ENCODE measurements at regions not wholly inside any gene's neighbourhood (a gene's known extent, or its start where the extent isn't known, plus 50 kb on each side); places are given as distances from the start of the nearest gene placed in this dataset.
A peak's percentile ranks its signal among the peaks of the same experiment; 100 is the strongest.

- DNase-seq (ENCODE audit: low spot score), result no peak
- ATAC-seq, result peak; percentile 15
- intact Hi-C loops (cut with DNase I), result no loop called here
These were observed 117.1 kb upstream of the GOLIM4 start for GRCh38 chr3:168212664-168213285.

- intact Hi-C loops (cut with DNase I), result no loop called here
- DNase-seq (ENCODE audit: low spot score) (no peak), ATAC-seq (no peak)
These were observed 109.7 kb upstream of the GOLIM4 start for GRCh38 chr3:168205451-168205850.

- ATAC-seq, result no peak
- intact Hi-C loops (cut with DNase I), result no loop called here
- no peak for DNase-seq (ENCODE audit: low spot score)
These were observed 101.4 kb upstream of the GOLIM4 start for GRCh38 chr3:168197162-168197561.

GRCh38 chr3:168191856-168192255 is 96.1 kb upstream of the GOLIM4 start:
- intact Hi-C loops (cut with DNase I), result no loop called here
- no peak for DNase-seq (ENCODE audit: low spot score)
- no peak for ATAC-seq

GRCh38 chr3:168187233-168187632 is 91.5 kb upstream of the GOLIM4 start:
- intact Hi-C loops (cut with DNase I), result no loop called here
- DNase-seq (ENCODE audit: low spot score), result no peak
- ATAC-seq, result no peak

DNA sequence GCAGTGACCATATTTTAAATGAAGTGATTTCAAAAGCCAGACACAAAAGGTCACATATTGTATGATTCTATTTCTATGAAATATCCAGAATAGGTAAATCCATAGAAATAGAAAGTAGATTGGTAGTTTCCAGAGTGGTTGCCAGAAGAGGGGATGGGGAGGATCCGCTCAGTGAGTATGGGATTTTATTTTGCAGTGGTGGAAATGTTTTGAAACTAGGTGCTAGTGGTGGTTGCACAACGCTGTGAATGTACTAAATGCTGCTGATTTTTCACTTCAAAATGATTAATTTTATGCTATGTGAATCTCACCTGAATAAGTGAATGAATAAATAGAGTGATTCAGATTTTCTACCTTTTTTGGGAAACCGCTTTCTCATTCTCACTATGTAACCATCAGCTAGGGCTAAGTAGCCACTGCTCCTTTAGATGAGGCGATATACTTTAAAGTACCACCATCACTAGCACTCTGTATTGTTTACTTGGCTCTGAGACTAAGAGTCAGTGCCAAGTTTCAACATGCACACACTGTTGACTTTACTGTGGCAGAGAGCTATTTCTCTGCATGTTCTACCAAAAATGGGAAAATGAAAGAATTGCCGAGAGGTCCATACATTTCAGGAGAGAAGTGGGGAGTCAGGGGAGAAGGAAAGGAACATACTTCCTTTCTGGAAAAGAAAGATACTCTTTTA is 90.7 kb upstream of the GOLIM4 start:
- DNase-seq (ENCODE audit: low spot score) (no peak), ATAC-seq (no peak)
- intact Hi-C loops (cut with DNase I), result no loop called here

GRCh38 chr3:168183774-168184173 is 88.0 kb upstream of the GOLIM4 start:
- intact Hi-C loops (cut with DNase I), result no loop called here
- ATAC-seq, result no peak

GRCh38 chr3:168168743-168169142 is 73.0 kb upstream of the GOLIM4 start:
- no peak for DNase-seq (ENCODE audit: low spot score)
- ATAC-seq, result no peak
- intact Hi-C loops (cut with DNase I), result loop anchor here (5.0 kb wide), 1 partner anchor 126 kb away; no protein-coding TSS in a partner anchor

More at GRCh38 chr3:168183774-168184173, 88.0 kb upstream of the GOLIM4 start:
- no peak for DNase-seq (ENCODE audit: low spot score)

- intact Hi-C loops (cut with DNase I), result loop anchor here (5.0 kb wide), 1 partner anchor 123 kb away; no protein-coding TSS in a partner anchor
- peak; percentile 82 for ATAC-seq
- DNase-seq (ENCODE audit: low spot score), result peak; percentile 71
These were observed 69.9 kb upstream of the GOLIM4 start for GRCh38 chr3:168165390-168166269.

- DNase-seq (ENCODE audit: low spot score) (no peak), ATAC-seq (peak; percentile 59)
- intact Hi-C loops (cut with DNase I), result no loop called here
These were observed 66.4 kb upstream of the GOLIM4 start for GRCh38 chr3:168162172-168162571.

GRCh38 chr3:168161696-168162095 is 66.0 kb upstream of the GOLIM4 start:
- intact Hi-C loops (cut with DNase I), result no loop called here
- ATAC-seq, result no peak
- DNase-seq (ENCODE audit: low spot score), result no peak

- intact Hi-C loops (cut with DNase I), result no loop called here
- no peak for ATAC-seq
- DNase-seq (ENCODE audit: low spot score), result no peak
These were observed 62.2 kb upstream of the GOLIM4 start for GRCh38 chr3:168157903-168158302.

GRCh38 chr3:168157099-168157700 is 61.5 kb upstream of the GOLIM4 start:
- no peak for ATAC-seq
- DNase-seq (ENCODE audit: low spot score), result no peak
- intact Hi-C loops (cut with DNase I), result no loop called here

DNA sequence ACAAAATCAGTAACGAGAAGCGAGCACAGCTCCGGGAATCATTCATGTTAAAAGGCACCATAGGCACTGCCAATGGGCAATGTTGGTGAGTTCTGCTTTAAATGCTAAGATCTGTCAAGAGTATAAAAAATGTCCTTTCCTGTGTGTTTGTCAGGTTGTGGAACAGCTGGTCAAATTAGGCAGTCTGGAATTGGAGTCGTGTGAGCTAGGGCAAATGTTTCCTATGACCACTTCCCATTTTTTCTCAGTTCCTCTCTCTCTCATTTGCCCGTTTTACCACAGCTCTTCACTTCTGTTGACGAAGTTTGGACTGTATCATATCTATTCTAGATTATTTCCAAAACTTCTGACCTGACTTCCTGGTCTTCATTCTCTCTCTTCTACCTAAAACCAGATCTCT is 60.8 kb upstream of the GOLIM4 start:
- intact Hi-C loops (cut with DNase I), result no loop called here
- DNase-seq (ENCODE audit: low spot score) (no peak), ATAC-seq (peak; percentile 60)

GRCh38 chr3:168155303-168155702 is 59.6 kb upstream of the GOLIM4 start:
- ATAC-seq, result no peak
- intact Hi-C loops (cut with DNase I), result no loop called here

GRCh38 chr3:168154089-168154488 is 58.4 kb upstream of the GOLIM4 start:
- intact Hi-C loops (cut with DNase I), result no loop called here
- ATAC-seq (no peak), DNase-seq (ENCODE audit: low spot score) (no peak)

More at GRCh38 chr3:168155303-168155702, 59.6 kb upstream of the GOLIM4 start:
- DNase-seq (ENCODE audit: low spot score), result no peak

DNA sequence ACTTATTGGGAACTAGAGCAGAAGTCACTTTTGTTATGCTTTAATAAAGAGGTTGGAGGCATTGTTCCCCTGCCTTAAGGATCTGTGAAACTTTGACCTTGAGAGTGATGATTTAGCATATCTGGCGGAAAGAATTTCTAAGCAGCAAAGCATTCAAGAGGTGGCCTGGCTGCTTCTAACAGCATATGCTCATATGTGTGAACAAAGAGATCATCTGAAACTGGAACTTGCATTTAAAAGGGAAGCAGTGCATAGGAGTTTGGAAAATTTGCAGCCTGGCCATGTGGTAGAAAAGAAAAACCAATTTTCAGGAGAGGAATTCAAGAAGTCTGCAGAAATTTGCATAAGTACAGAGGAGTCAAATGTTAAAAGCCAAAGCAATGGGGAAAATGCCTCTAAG is 56.4 kb upstream of the GOLIM4 start:
- DNase-seq (ENCODE audit: low spot score), result no peak
- no peak for ATAC-seq
- intact Hi-C loops (cut with DNase I), result no loop called here
